BJ (cell line): ENCODE measurements at regions not wholly inside any gene's neighbourhood (a gene's known extent, or its start where the extent isn't known, plus 50 kb on each side); places are given as distances from the start of the nearest gene placed in this dataset.
"Not testable (repeated sequence)": the region's sequence is repeated elsewhere in the genome, so short reads cannot be mapped to it uniquely, and the experiment has no call there.

Experiments used
- CTCF ChIA-PET: fragments of 350-600 bp; formaldehyde crosslinking; extraction: SDS; loops from one replicate; lab custom pipeline; 2021; ENCODE audit warnings: antibody characterized with exemption, inconsistent platforms; lab: Yijun Ruan, JAX
- POLR2A ChIA-PET: fragments of 300-600 bp; sonication (Branson Sonifier 250); formaldehyde crosslinking; extraction: SDS; loops from one replicate; lab custom pipeline; 2021; ENCODE audit warnings: antibody characterized with exemption; lab: Charles Lee
- DNase-seq: peaks from one replicate; pipeline ENCODE4 v3.0.0-alpha.2; 2011; ENCODE audit warnings: low read depth
- H3K27me3 ChIP-seq: 2 replicates; pipeline ENCODE4 v1.6.0; 2011; ENCODE audit warnings: low read length; ENCODE audit not compliant: control insufficient read depth, insufficient read depth
- H3K36me3 ChIP-seq: 2 replicates; pipeline ENCODE4 v1.5.1; 2011; ENCODE audit warnings: low read length; ENCODE audit not compliant: control insufficient read depth, insufficient read depth
- H3K4me3 ChIP-seq: 2 replicates; pipeline ENCODE4 v1.5.1; 2011; ENCODE audit warnings: low read depth, mild to moderate bottlenecking, control low read depth, low read length
- CTCF ChIP-seq: IDR thresholded peaks from 2 replicates; pipeline ENCODE4 v1.5.1; 2011; ENCODE audit warnings: low read depth, mild to moderate bottlenecking, control low read depth, inconsistent platforms, low read length, moderate library complexity; ENCODE audit not compliant: insufficient read depth

GRCh38 chr3:166526881-166527280 is 689.7 kb upstream of the BCHE start:
- Histone ChIP-seq H3K36me3 (no peaks in the 10 kb centered on the region), H3K4me3 (no peak overlapping the region), H3K27me3 (no peaks in the 10 kb centered on the region)
- no peak for DNase-seq
- ChIA-PET CTCF (no interaction called here), POLR2A (no interaction called here)
- no peak for TF ChIP-seq CTCF

- Histone ChIP-seq H3K36me3 (no peaks in the 10 kb centered on the region), H3K4me3 (no peak overlapping the region), H3K27me3 (no peaks in the 10 kb centered on the region)
- no peak for DNase-seq
- ChIA-PET POLR2A (no interaction called here), CTCF (no interaction called here)
- no peak for TF ChIP-seq CTCF
These were observed 684.8 kb upstream of the BCHE start for GRCh38 chr3:166522017-166522416.

- Histone ChIP-seq H3K4me3 (no peak overlapping the region), H3K27me3 (no peaks in the 10 kb centered on the region), H3K36me3 (no peaks in the 10 kb centered on the region)
- no peak for DNase-seq
- TF ChIP-seq CTCF: no peak
- CTCF ChIA-PET: no interaction called here
- POLR2A ChIA-PET: no interaction called here
These were observed 682.2 kb upstream of the BCHE start for GRCh38 chr3:166519443-166519842.

DNA sequence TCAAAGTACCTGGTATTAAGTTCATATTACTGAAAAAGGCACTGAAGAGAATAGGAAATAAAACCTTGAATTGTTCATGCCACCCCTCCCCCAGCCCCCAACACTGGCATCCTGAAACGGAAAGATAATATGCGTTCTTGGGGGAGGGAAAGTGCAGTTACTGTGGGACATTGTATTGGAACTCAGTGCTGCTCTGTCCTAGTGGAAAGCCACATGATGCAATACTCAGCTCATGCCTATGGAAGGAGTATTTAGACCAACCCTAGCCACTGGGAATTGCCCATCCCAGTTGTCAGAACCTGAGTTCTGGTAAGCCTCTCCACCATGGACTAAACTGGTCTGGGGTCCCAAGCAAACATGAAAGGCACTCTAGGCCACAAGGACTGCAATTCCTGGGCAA is 680.8 kb upstream of the BCHE start:
- Histone ChIP-seq H3K4me3 (no peak overlapping the region), H3K36me3 (no peaks in the 10 kb centered on the region), H3K27me3 (no peaks in the 10 kb centered on the region)
- CTCF ChIA-PET: interaction anchor here (1.0 kb wide), 1 partner anchor 10 kb away, joined by 3 read pairs; no protein-coding TSS in a partner anchor
- POLR2A ChIA-PET: no interaction called here
- TF ChIP-seq CTCF: no peak
- no peak for DNase-seq

GRCh38 chr3:166510382-166510781 is 673.2 kb upstream of the BCHE start:
- no peak overlapping the region for H3K4me3 ChIP-seq
- H3K27me3 ChIP-seq: no peaks in the 10 kb centered on the region
- ChIA-PET POLR2A (no interaction called here), CTCF (no interaction called here)
- no peaks in the 10 kb centered on the region for H3K36me3 ChIP-seq
- TF ChIP-seq CTCF: no peak
- no peak for DNase-seq

GRCh38 chr3:166500420-166500819 is 663.2 kb upstream of the BCHE start:
- CTCF ChIA-PET, H3K27me3 ChIP-seq, DNase-seq, H3K4me3 ChIP-seq, H3K36me3 ChIP-seq, POLR2A ChIA-PET: not testable (repeated sequence)
